BJ (cell line): ENCODE measurements at regions not wholly inside any gene's neighbourhood (a gene's known extent, or its start where the extent isn't known, plus 50 kb on each side); places are given as distances from the start of the nearest gene placed in this dataset.

Experiments
- CTCF ChIA-PET: fragments of 350-600 bp; formaldehyde crosslinking; extraction: SDS; loops from one replicate; lab custom pipeline; 2021; ENCODE audit warnings: antibody characterized with exemption, inconsistent platforms; lab: Yijun Ruan, JAX
- POLR2A ChIA-PET: fragments of 300-600 bp; sonication (Branson Sonifier 250); formaldehyde crosslinking; extraction: SDS; loops from one replicate; lab custom pipeline; 2021; ENCODE audit warnings: antibody characterized with exemption; lab: Charles Lee
- DNase-seq: peaks from one replicate; pipeline ENCODE4 v3.0.0-alpha.2; 2011; ENCODE audit warnings: low read depth
- H3K27me3 ChIP-seq: 2 replicates; pipeline ENCODE4 v1.6.0; 2011; ENCODE audit warnings: low read length; ENCODE audit not compliant: control insufficient read depth, insufficient read depth
- H3K36me3 ChIP-seq: 2 replicates; pipeline ENCODE4 v1.5.1; 2011; ENCODE audit warnings: low read length; ENCODE audit not compliant: control insufficient read depth, insufficient read depth
- H3K4me3 ChIP-seq: 2 replicates; pipeline ENCODE4 v1.5.1; 2011; ENCODE audit warnings: low read depth, mild to moderate bottlenecking, control low read depth, low read length
- TF ChIP-seq, protein P1 (sequence below): IDR thresholded peaks from 2 replicates; pipeline ENCODE4 v1.5.1; 2011; ENCODE audit warnings: low read depth, mild to moderate bottlenecking, control low read depth, inconsistent platforms, low read length, moderate library complexity; ENCODE audit not compliant: insufficient read depth

DNA sequence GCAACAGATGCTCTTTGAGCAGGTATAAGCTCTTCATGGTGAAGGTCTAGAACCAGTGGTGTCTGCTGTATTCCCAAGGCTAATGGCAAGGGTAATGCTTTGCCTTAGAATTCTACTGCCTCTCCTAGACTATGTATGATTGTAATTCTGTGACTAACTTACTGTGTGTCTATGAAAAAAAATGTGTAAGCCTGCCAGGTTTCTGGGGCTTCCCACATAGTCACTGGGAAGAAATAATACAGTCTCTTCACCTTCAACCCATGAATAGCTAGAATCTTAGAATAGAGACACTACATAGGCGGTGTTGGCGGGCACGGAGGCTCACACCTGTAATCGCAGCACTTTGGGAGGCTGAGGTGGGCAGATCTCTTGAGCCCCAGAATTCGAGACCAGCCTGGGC, 84.1 kb downstream of the C11orf91 start:
- Histone ChIP-seq H3K27me3 (no peaks in the 10 kb centered on the region), H3K36me3 (no peaks in the 10 kb centered on the region), H3K4me3 (no peak overlapping the region)
- ChIA-PET CTCF (interaction anchor here (0.6 kb wide), 1 partner anchor 126 kb away, joined by 3 read pairs; no protein-coding TSS in a partner anchor), POLR2A (no interaction called here)
- no peak for DNase-seq
- TF ChIP-seq, protein P1, sequence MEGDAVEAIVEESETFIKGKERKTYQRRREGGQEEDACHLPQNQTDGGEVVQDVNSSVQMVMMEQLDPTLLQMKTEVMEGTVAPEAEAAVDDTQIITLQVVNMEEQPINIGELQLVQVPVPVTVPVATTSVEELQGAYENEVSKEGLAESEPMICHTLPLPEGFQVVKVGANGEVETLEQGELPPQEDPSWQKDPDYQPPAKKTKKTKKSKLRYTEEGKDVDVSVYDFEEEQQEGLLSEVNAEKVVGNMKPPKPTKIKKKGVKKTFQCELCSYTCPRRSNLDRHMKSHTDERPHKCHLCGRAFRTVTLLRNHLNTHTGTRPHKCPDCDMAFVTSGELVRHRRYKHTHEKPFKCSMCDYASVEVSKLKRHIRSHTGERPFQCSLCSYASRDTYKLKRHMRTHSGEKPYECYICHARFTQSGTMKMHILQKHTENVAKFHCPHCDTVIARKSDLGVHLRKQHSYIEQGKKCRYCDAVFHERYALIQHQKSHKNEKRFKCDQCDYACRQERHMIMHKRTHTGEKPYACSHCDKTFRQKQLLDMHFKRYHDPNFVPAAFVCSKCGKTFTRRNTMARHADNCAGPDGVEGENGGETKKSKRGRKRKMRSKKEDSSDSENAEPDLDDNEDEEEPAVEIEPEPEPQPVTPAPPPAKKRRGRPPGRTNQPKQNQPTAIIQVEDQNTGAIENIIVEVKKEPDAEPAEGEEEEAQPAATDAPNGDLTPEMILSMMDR: no peak

DNA sequence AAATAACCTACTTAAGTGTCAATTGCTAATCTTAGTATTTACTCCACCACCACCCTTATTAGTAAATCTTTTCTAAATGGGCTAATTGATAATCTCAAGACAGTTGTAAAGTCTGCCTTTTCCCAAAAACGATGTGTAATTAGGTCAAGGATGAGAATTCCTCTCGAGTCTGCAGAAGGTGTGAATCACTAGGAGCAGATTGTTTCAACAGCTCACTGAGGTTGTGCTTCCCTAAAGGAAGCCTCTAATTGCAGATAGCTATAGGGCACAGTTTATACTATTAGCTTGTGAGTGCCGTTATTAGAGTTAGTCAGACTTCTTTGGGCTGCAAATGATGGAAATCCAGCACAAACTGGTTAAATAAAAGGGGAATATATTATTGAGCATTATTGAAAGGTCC, 84.9 kb downstream of the C11orf91 start:
- Histone ChIP-seq H3K36me3 (no peaks in the 10 kb centered on the region), H3K4me3 (no peak overlapping the region), H3K27me3 (no peaks in the 10 kb centered on the region)
- TF ChIP-seq, protein P1: no peak
- DNase-seq: no peak
- POLR2A ChIA-PET: no interaction called here
- CTCF ChIA-PET: no interaction called here

DNA sequence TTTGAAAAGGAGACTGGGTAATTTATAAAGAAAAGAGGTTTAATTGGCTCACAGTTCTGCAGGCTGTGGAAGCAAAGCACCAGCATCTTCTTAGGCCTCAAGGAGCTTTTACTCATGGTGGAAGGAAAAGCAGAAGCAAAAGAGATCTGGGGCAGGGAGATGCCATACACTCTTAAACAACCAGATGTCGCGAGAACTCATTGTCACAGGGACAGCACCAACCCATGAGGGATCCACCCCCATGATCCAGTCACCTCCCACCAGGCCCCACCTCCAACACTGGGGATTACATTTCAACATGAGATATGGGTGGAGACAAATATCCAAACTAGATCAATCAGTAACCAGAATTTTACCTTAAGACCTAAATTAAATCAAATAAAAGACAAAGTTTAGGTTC, 87.2 kb downstream of the C11orf91 start:
- POLR2A ChIA-PET: no interaction called here
- H3K27me3 ChIP-seq: no peaks in the 10 kb centered on the region
- DNase-seq: no peak
- H3K4me3 ChIP-seq: no peak overlapping the region
- CTCF ChIA-PET: no interaction called here
- TF ChIP-seq, protein P1: no peak
- H3K36me3 ChIP-seq: no peaks in the 10 kb centered on the region

DNA sequence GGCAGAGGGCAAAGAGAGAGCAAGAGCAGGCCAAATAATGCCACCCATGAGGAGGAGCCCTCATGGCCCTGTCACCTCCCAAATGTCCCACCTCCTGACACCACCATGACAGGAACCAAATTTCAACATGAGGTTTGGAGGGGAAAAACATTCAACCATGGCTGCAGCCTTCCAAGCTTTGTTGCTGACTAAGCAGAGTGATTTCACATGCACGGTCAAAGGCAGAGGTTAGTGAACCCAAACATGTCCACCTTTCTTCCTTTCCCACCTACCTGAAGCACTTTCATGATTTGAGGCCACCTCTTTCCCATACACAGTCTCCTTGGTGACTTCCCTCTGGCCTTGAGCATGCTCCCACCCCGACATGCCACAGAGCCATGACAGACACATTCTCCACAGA, 89.7 kb downstream of the C11orf91 start:
- Histone ChIP-seq H3K4me3 (no peak overlapping the region), H3K36me3 (no peaks in the 10 kb centered on the region), H3K27me3 (no peaks in the 10 kb centered on the region)
- ChIA-PET POLR2A (interaction anchor here (0.6 kb wide), 1 partner anchor 109 kb away, joined by 3 read pairs; no protein-coding TSS in a partner anchor), CTCF (no interaction called here)
- no peak for DNase-seq
- TF ChIP-seq, protein P1: no peak

DNA sequence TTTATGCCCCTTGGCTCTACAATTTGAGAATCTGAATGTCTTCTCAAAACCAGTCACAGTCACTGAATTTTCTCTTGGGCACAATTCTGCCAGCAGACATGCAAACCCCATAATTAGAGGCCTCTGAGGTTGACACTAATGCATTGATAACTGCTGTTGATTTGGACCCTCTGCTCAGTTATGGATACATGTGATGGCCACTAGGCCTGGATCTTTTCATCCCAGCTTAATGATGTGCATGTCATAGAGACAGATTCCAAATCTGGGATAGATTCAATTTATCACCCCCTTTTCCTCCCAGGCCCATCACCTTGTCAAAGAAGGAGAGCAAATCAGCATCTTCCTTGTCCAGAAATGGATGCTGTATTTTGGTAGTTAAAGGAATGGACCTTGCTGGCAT, 92.2 kb downstream of the C11orf91 start:
- Histone ChIP-seq H3K27me3 (no peaks in the 10 kb centered on the region), H3K4me3 (no peak overlapping the region), H3K36me3 (no peaks in the 10 kb centered on the region)
- POLR2A ChIA-PET: no interaction called here
- CTCF ChIA-PET: no interaction called here
- no peak for DNase-seq
- TF ChIP-seq, protein P1: no peak
